Neural cell (in vitro differentiated cells): ENCODE measurements at regions not wholly inside any gene's neighbourhood (a gene's known extent, or its start where the extent isn't known, plus 50 kb on each side); places are given as distances from the start of the nearest gene placed in this dataset.

Experiments
- EP300 ChIP-seq: fragments of 450-650 bp; conservative IDR thresholded peaks from 2 replicates; pipeline ENCODE4 v1.6.1; 2014; ENCODE audit warnings: antibody characterized with exemption, mild to moderate bottlenecking, moderate library complexity; ENCODE audit not compliant: poor library complexity, severe bottlenecking
- EZH2 ChIP-seq: fragments of 200-600, 300-800 bp; shearing (Covaris generic), sonication (generic); IDR thresholded peaks from 2 replicates; pipeline ENCODE4 v1.6.1; 2014; ENCODE audit warnings: antibody characterized with exemption, low read length, borderline replicate concordance, mild to moderate bottlenecking; ENCODE audit not compliant: insufficient read depth, poor library complexity, severe bottlenecking
- MXI1 ChIP-seq: fragments of 450-650 bp; conservative IDR thresholded peaks from 2 replicates; pipeline ENCODE4 v1.6.1; 2014; ENCODE audit warnings: antibody characterized with exemption, mild to moderate bottlenecking; ENCODE audit not compliant: poor library complexity, severe bottlenecking
- POLR2AphosphoS5 ChIP-seq: IDR thresholded peaks from 2 replicates; pipeline ENCODE4 v1.6.1; 2012
- RAD21 ChIP-seq: fragments of 450-650 bp; conservative IDR thresholded peaks from 2 replicates; pipeline ENCODE4 v1.6.1; 2014; ENCODE audit warnings: antibody characterized with exemption, mild to moderate bottlenecking, moderate library complexity
- SMC3 ChIP-seq: fragments of 450-650 bp; conservative IDR thresholded peaks from 2 replicates; pipeline ENCODE4 v1.6.1; 2014; ENCODE audit warnings: antibody characterized with exemption, mild to moderate bottlenecking, moderate library complexity; ENCODE audit not compliant: poor library complexity
- TAF1 ChIP-seq: IDR thresholded peaks from 2 replicates; pipeline ENCODE4 v1.6.1; 2012; ENCODE audit warnings: low read depth
- TF ChIP-seq, protein P1 (sequence below): fragments of 450-650 bp; IDR thresholded peaks from 2 replicates; pipeline ENCODE4 v1.5.1; 2014; ENCODE audit warnings: antibody characterized with exemption, mild to moderate bottlenecking, moderate library complexity; ENCODE audit not compliant: poor library complexity, severe bottlenecking
- TF ChIP-seq, protein P2 (sequence below): IDR thresholded peaks from 2 replicates; pipeline ENCODE4 v1.6.1; 2012; ENCODE audit warnings: borderline replicate concordance

- no peak for TF ChIP-seq EZH2
- TF ChIP-seq RAD21: no peak
- TF ChIP-seq, protein P1, sequence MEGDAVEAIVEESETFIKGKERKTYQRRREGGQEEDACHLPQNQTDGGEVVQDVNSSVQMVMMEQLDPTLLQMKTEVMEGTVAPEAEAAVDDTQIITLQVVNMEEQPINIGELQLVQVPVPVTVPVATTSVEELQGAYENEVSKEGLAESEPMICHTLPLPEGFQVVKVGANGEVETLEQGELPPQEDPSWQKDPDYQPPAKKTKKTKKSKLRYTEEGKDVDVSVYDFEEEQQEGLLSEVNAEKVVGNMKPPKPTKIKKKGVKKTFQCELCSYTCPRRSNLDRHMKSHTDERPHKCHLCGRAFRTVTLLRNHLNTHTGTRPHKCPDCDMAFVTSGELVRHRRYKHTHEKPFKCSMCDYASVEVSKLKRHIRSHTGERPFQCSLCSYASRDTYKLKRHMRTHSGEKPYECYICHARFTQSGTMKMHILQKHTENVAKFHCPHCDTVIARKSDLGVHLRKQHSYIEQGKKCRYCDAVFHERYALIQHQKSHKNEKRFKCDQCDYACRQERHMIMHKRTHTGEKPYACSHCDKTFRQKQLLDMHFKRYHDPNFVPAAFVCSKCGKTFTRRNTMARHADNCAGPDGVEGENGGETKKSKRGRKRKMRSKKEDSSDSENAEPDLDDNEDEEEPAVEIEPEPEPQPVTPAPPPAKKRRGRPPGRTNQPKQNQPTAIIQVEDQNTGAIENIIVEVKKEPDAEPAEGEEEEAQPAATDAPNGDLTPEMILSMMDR: no peak
- TF ChIP-seq MXI1: no peak
- no peak for TF ChIP-seq EP300
- TF ChIP-seq, protein P2, sequence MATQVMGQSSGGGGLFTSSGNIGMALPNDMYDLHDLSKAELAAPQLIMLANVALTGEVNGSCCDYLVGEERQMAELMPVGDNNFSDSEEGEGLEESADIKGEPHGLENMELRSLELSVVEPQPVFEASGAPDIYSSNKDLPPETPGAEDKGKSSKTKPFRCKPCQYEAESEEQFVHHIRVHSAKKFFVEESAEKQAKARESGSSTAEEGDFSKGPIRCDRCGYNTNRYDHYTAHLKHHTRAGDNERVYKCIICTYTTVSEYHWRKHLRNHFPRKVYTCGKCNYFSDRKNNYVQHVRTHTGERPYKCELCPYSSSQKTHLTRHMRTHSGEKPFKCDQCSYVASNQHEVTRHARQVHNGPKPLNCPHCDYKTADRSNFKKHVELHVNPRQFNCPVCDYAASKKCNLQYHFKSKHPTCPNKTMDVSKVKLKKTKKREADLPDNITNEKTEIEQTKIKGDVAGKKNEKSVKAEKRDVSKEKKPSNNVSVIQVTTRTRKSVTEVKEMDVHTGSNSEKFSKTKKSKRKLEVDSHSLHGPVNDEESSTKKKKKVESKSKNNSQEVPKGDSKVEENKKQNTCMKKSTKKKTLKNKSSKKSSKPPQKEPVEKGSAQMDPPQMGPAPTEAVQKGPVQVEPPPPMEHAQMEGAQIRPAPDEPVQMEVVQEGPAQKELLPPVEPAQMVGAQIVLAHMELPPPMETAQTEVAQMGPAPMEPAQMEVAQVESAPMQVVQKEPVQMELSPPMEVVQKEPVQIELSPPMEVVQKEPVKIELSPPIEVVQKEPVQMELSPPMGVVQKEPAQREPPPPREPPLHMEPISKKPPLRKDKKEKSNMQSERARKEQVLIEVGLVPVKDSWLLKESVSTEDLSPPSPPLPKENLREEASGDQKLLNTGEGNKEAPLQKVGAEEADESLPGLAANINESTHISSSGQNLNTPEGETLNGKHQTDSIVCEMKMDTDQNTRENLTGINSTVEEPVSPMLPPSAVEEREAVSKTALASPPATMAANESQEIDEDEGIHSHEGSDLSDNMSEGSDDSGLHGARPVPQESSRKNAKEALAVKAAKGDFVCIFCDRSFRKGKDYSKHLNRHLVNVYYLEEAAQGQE: no peak
- no peak for TF ChIP-seq POLR2AphosphoS5
- TF ChIP-seq SMC3: no peak
- no peak for TF ChIP-seq TAF1
These were observed 147.5 kb downstream of the THBS2 start for GRCh38 chr6:169106176-169106575.
